ENCODE measurements at regions not wholly inside any gene's neighbourhood (a gene's known extent, or its start where the extent isn't known, plus 50 kb on each side); places are given as distances from the start of the nearest gene placed in this dataset.

DNA sequence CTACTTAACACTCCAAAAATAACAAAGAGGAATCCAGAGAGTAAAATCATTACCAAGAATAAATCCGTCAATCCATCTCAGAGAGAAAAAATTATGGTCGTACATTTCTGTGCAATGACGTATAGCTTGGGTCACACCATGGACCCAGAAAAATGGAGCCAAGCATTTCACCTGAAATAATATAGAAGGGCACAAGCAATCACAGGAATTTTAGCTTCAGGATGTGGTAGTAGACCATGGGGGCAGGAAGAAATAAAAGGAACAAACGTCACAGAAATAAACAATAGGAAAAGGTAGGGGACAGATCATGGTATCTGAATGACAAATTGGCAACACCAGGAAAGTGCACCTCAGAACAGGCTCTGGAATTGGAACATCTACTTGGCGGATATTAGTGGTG, 231.0 kb downstream of the PLK2 start:
- intact Hi-C loops (cut with DNase I), result no loop called here
- no peak for DNase-seq (ENCODE audit: low spot score)

GRCh38 chr5:58227858-58228257, 232.0 kb downstream of the PLK2 start:
- intact Hi-C loops (cut with DNase I), result no loop called here
- no peak for DNase-seq (ENCODE audit: low spot score)

DNA sequence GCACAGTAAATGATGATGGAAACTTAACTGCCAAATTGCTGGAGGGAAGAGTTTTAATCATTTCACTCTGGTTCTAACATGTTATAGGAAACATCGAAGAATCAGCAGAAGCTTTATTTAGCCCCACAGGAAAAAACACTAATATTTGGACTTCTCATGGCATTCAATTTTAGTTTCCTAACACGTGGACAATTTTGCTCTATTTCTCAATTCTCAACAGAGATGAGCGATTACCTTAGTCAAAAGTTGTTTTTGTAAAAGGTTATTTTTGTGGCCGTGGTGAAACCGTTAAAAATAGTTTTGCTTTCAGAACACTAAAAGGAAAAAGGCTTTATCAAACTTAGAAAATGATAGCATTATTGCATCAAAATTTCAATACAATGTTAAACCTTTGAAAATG, 235.2 kb downstream of the PLK2 start:
- DNase-seq (ENCODE audit: low spot score), result no peak
- intact Hi-C loops (cut with DNase I), result no loop called here

DNA sequence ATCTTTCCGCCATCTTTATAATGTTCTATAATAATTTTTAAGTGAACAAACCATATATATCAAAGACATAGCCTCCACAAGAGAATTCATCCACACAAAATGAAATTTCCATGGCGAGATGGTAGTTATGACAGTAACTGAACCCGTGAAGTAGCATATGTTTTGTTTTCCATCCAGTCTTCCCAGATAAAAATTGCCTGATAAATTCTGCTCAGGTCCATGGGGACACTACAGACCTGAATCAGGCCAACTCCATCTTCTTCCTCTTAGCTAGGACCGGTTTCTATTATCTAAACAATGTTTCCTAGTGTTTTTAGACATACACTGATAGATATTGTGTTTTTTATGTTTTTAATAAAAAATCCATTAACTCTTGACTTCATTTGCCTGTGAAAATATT, 235.7 kb downstream of the PLK2 start:
- DNase-seq (ENCODE audit: low spot score), result no peak
- intact Hi-C loops (cut with DNase I), result no loop called here

- DNase-seq (ENCODE audit: low spot score), result no peak
- intact Hi-C loops (cut with DNase I), result no loop called here
These were observed 244.5 kb downstream of the PLK2 start for GRCh38 chr5:58215364-58215763.

DNA sequence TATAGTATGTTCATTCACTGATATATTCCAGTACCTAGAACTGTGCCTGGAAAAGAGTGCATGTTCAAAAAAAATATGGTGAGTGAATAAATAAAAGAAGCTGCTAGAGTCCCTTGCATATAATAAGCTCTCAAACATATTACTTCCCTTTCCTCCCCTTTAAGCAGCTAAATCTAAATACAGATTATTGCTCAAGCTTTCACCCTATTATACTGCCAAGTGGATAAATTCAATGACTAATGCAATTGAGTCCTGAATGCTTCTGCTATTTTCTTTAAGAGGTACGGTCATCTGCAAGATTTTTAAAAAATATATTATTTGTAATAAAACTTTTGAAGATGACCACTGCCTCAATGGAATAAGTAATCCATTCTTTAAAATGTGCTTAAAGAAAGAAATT, 248.4 kb downstream of the PLK2 start:
- no peak for DNase-seq (ENCODE audit: low spot score)
- intact Hi-C loops (cut with DNase I), result no loop called here

DNA sequence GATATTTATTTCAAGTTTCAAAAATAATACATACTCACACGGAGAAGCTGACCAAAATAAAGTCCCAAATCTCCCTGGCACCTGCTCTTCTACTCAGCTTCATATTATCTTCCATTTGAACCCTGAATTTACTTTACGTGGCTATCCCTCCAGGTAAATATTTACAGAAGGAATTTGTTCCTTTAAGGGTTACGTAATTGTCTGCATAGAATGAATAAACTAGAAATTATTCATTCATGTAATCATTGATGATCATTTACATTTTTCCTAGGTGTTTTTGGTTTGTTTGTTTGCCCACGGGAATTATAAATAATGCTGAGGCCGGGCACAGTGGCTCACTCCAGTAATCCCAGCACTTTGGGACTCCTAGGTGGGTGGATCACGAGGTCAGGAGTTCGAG, 251.2 kb downstream of the PLK2 start:
- intact Hi-C loops (cut with DNase I), result no loop called here
- DNase-seq (ENCODE audit: low spot score), result no peak

DNA sequence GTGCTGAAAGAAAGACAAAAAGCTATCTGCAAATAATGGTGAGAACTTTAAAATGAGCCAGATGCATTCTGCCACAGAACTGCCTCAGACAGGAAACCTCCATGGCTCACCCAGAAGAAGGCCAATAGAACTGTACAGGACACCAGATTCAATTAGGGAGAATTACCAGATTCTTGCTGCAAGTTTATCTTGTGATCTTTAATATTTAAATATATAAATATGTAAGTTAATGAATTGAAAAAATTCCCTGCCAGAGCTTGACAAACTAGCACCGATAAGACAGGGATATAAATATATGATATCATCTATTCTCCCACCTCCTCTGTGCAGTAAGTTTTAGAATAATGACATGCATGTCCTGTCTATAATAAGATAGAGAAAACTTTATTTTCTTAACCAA, 252.8 kb downstream of the PLK2 start:
- intact Hi-C loops (cut with DNase I), result no loop called here

DNA sequence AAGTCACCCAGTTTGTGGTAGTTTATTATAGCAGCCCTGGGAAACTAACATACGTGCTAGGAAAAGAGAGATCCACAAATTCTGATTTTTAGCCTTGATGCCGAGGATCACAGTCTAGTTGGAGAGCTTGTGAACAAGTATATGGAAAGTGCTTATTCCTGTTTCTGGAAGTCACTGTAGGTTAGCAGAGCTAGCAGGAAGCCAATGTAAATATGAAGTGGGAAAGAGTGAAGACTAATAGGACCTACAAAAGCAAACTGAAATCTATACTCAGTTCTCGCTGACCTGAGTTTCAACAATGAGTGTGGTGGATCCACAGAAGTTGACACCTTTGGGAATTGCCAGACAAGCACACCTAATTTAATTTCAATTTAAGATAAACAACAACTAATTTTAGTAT, 254.9 kb downstream of the PLK2 start:
- DNase-seq (ENCODE audit: low spot score), result no peak
- intact Hi-C loops (cut with DNase I), result no loop called here

More for the DNA sequence above, 252.8 kb downstream of the PLK2 start:
- DNase-seq (ENCODE audit: low spot score), result no peak

DNA sequence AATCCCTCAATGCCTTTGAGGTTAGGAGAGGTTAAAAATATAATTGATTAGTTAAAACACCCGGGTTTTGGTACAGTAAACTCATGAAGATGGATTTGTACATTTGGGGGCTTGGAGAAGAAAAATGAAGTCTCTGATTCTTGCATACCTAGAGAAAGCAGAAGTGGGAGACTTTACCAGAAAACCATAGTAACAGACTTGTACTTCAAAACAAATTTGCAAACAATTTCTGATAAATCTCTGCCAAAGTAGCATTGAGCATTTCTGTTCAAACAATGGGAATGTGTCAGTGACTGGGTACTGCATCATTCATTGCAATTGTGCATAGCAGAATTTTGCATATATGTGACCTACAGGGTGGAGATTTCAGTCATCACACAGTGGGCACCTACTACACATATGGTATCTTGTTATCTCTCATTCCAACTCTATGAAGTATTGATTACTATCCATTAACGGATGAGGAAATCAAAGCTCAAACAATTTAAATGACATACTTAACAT, 256.9 kb downstream of the PLK2 start:
- DNase-seq (ENCODE audit: low spot score), result no peak
- intact Hi-C loops (cut with DNase I), result no loop called here

DNA sequence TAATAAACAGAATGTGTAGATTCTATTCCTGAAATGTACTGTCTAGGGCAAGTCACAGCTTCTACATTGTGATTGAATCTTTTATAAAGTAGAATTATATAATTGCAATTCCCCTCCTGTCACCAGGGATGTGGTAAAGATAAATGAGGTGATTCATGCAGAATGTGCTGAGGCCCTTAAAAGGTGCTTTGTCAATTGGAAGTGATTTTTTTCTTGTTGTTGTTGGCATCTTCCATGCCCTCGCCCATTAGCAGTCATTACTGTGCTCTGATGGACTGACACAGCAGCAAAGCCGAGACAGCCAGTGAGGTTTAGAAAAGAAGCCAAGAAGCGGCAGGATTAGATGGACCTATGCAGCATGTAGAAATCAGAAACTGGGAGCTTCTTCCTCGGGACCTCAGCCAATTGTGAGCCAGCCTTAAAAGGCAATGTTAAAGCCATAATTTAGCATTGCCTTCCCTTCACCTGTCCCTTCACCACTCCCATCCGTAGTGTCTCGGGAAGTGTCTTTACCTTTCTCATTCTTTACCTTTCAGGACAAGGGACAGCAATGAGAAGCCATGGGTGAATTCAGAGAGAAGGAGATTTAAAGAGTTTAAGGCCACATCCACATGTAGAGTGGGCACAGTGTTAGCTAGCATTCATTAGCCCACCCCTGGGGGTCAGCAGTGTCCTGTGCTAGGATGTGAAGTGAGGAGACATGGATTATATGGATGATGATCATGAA, 257.8 kb downstream of the PLK2 start:
- intact Hi-C loops (cut with DNase I), result no loop called here
- no peak for DNase-seq (ENCODE audit: low spot score)

DNA sequence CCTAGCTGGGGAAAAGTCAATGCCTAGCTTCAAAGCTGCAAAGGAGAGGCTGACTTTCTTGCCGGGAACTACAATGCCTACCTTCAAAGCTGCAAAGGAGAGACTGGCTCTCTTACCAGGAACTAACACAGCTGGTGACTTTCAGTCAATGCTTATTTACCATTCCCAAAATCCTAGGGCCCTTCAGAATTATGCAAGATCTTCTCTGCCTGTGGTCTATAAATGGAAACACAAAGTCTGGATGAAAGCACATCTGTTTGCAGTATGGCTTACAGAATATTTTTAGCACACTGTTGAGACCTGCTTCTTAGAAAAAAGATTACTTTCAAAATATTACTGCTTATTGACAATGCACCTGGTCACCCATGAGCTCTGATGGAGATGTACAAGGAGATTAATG, 259.4 kb downstream of the PLK2 start:
- intact Hi-C loops (cut with DNase I), result no loop called here
- no peak for DNase-seq (ENCODE audit: low spot score)

GRCh38 chr5:58199087-58199486, 260.8 kb downstream of the PLK2 start:
- intact Hi-C loops (cut with DNase I), result no loop called here
- no peak for DNase-seq (ENCODE audit: low spot score)

DNA sequence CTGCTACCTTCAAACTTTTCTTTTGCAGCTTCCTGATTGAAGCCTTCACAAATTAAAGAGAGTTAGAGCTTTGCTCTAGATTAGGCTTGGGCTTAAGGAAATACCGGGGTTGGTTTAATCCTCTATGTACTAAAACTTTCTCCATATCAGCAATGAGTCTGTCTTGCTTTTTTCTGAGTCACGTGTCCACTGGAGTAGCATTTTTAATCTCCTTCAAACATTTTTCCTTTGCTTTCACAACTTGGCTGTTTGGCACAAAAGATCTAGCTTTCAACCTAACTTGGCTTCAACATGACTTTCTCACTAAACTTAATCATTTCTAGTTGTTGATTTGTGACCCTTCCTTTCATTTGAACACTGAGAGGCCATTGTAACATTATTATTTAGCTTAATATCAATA, 261.6 kb downstream of the PLK2 start:
- intact Hi-C loops (cut with DNase I), result no loop called here
- DNase-seq (ENCODE audit: low spot score), result no peak

DNA sequence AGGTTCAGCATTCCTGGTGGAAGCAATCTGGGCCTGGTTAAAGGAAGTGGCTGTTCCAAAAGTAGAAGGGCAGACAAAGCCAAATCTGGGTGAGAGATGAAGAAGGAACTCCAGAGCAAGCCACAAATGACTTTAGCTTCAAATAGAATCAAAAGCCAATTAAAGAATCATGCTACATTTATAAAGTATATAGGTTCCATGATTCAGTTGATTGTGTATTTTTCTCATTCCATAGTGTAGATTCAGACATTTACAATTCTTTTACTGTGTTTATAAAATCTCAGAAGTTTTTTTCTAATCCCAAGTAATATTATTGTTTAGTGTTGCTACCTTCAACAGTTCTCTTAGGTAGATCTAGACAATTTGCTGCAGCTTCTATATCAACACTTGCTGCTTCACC, 262.0 kb downstream of the PLK2 start:
- intact Hi-C loops (cut with DNase I), result no loop called here
- DNase-seq (ENCODE audit: low spot score), result no peak

DNA sequence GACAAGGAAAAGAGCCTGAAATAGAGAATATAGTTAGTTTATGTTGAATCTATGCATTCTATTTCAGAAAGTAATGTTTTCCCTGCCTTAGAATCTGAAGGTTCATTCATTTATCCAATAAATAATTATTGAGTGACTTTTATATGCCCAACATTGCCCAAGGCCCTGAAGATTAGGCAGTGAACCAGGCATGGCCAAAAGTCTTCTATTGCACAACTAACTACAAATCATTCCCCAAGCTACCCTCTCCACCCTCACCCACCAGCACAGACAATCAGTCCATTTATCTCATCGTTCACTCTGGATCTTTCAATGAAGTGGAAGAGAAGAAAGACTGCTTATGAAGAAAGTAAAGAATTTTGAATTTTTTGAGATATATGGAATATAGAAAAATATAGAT, 268.4 kb downstream of the PLK2 start:
- intact Hi-C loops (cut with DNase I), result no loop called here
- DNase-seq (ENCODE audit: low spot score), result no peak

GRCh38 chr5:58188262-58188651, 271.6 kb downstream of the PLK2 start:
- DNase-seq (ENCODE audit: low spot score), result no peak
- intact Hi-C loops (cut with DNase I), result no loop called here

GRCh38 chr5:58187432-58188261, 272.2 kb downstream of the PLK2 start:
- no peak for DNase-seq (ENCODE audit: low spot score)
- intact Hi-C loops (cut with DNase I), result no loop called here

DNA sequence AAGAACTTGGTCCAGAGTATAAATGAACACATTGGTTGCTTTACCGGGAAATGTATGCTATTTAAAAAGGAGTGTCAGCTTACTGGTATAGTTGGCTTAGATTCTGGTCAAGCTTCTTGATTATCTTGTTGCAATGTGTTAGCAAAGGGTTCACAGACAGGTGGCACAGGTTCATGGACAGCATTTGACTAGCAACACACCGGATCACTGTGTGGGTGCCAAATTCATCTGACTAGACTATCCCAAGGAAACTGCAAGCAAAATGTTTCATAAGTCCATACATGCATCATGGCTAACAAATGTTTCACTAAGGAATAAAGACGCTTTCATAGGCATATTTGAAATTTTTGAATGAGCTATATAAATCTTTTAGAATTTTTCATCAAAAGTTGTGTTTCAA, 274.1 kb downstream of the PLK2 start:
- intact Hi-C loops (cut with DNase I), result no loop called here
- DNase-seq (ENCODE audit: low spot score), result no peak

DNA sequence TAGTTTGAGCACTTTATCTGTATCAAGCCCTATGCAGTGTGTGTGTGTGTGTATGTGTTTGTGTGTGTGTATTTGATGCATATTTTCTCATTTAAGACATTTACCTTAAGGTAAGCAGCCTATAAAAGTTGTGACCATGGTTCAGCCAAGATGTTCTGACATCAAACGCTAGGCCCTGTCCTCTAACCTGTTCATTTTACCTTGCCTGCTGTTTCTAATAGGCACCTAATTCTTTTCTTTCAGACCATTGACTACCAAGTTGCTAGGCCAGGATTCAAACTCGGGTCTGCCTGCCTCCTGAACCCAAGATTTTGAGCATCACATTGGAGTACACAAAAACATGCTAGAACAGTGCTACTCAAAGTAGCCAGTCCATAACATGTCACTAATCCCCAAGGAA, 274.5 kb downstream of the PLK2 start:
- no peak for DNase-seq (ENCODE audit: low spot score)
- intact Hi-C loops (cut with DNase I), result no loop called here

GRCh38 chr5:58184910-58185309, 275.0 kb downstream of the PLK2 start:
- intact Hi-C loops (cut with DNase I), result no loop called here
- DNase-seq (ENCODE audit: low spot score), result no peak

Measured in posterior vena cava (tissue), 2 donors.